SHP77 treated with DMSO at 0.1 percent for 48 hours (cell line): ENCODE measurements at regions not wholly inside any gene's neighbourhood (a gene's known extent, or its start where the extent isn't known, plus 50 kb on each side); places are given as distances from the start of the nearest gene placed in this dataset.
"Not testable (repeated sequence)": the region's sequence is repeated elsewhere in the genome, so short reads cannot be mapped to it uniquely, and the experiment has no call there.

Experiments used
- DNase-seq: peaks from one replicate; lab custom pipeline; 2025; lab: John Stamatoyannopoulos, UW

DNA sequence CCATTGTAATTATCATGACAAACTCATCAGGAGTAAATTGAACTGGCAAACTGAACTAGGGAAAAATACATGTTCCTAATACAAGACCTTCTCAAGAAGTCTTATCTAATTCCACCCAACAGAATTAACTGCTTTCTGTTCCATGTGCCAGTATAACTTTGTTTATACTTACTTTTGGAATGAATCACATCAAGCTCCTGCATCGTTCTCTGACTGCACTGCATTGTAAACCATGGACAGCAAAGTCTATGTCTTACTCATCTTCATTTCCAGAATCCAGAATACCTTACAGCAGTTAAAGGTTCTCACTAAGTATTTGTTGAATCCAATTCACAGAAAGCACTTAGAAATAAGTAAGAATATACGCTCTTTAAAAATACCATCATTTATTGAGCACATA is 102.8 kb downstream of the PLK2 start:
- DNase-seq = no peak

DNA sequence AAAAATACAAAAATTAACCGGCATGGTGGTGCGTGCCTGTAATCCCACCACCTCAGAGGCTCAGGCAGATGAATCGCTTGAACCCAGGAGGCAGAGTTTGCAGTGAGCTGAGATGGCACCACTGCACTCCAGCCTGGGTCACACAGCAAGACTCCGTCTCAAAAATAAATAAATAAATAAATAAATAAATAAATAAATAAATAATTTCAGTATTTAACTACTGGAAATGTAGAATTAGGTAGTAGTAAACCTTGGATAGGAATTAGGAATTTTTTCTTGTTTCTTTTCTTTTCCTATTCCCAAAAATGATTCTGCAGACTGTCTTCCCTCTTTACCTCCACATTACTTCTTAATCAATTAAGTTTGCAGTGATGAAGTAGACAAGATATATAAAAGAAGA is 103.2 kb downstream of the PLK2 start:
- DNase-seq = no peak

DNA sequence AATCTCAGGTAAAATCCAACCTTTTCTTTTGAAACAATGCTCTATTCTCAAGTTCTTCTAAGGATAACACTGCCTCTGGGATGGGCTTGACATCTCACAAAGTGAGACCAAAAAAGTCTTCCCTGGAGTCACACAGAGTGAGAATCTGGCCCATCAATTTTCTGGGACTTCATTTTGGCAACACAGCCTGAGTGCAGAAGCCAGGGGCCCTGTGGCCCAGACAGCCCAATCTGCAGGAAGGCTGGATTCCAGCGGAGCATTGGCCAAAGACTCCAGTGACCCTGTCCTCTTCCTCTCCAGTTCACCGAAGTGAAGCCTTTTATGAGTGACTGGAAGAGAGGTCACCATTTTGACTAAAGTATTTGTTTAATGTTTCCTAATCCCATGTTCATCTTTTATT is 105.1 kb downstream of the PLK2 start:
- DNase-seq = no peak

DNA sequence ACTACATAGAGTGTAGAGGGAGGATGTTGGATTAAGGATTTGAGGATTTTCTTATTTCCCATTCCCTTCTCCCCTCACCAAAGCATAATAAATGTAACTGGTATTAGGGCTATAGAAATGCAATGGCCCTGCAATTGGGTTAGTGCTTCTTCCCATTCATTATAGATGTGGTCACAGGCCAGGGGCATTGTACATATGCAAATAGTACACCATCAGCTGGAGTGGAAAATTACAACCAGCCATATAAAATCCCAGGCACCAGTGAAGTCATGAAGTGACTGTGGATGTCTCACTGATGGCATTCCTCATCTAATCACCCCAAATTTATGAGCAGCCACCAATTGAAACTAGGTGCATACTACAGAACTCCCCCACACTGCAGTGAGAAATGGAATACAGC is 105.9 kb downstream of the PLK2 start:
- no peak for DNase-seq

DNA sequence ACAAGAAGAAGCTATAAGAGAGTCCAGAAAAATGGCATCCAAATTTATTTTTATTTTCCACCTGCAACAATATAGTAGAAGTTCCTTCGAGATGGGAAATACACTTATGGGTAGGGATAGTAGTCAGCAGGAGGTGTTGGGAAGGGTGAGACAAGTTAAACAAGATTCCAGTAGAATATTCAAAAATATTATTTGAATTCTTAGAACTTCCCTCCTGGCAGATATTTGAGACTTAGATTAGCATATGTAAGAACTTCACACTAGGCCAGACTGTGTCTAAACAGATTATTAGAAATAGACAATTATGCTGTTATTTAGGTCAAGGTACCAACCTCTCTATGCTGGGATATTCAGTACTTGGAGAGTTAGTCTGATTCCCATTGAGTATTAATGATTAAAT is 108.7 kb downstream of the PLK2 start:
- no peak for DNase-seq

DNA sequence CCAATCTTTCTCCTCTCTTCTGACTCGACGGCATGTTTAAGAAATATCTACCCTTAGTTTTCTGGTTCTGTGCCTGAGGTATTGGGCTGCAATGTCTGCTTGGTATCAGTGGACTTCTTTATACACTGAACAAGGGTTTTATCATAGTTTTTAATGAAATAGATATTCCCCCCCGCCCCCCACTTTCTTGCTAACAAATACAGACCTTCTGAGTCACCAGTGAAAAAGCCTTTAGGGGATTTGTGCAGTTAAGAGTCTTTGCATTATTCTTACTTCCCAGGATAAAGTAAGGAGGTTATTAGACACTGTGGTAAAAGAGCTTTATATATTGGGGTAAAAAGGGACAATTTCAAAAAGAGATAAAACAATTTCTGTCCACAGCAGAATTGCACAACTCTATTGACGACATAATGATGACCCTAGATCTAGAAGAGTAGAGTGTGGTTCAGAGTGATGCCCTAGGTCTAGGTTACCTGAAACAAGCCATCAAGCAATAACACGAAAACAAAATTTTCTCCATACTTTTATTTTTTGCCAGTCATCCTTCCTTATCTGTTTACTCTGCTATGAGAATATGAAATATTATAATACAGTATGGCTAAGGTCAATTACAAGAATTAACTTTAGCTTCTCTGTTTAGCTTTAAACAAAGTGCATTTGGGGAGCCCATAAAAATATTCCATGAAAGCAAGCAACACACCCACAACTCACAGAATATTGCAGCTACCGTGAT is 110.7 kb downstream of the PLK2 start:
- no peak for DNase-seq

DNA sequence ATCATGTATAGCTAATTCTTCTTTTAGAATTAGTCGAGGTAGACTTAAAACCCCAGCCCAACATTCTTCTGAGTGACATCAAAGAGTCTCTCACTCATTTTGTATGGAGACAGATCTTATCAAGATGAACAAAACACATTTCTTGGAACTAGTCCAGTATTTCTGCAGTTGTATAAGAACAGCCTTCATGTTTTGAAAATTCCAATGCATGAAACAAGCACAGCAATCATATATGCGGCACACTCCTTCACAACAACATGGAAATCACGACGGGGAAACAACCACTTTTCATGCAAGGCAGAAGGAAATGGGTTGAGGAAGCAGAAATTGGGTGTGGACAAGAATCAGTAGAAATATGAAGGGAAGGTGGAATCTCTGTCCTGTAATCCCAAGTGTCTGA is 113.8 kb downstream of the PLK2 start:
- no peak for DNase-seq

DNA sequence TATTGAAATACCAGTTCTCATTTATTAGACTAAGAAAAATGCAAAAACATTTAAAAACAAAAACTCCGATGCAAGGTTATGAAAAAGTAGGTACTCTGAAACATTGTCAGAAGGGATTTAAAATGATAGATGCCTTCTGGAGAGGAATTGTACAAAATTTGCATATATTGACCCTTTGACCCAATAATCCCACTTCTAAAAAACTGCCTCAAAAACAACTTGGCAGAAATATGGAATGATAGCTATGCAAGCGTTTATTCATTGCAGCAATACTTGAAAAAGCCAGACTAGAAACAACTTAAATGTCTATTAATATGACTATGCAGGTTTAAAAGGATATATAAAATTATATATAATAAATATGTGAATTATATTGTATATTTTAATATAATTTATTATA is 118.4 kb downstream of the PLK2 start:
- no peak for DNase-seq

DNA sequence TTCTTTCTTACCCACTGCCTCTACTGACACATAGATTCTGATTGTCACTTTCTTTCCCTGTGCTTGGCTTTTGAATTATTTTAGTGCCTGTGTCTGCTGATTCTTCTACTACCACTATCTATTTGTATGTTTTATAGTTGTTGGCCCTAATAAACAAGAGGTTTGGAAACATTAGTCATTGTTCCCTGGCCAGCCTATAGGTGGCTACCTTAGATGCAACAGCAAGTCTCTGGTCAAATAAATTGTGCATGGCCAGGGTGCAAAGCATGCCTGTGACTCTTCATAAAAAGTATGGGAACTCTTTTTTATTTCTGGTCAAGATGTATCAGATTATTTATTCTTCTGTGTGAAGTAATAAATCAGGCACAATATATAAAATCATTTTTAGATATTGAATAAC is 124.4 kb downstream of the PLK2 start:
- no peak for DNase-seq

DNA sequence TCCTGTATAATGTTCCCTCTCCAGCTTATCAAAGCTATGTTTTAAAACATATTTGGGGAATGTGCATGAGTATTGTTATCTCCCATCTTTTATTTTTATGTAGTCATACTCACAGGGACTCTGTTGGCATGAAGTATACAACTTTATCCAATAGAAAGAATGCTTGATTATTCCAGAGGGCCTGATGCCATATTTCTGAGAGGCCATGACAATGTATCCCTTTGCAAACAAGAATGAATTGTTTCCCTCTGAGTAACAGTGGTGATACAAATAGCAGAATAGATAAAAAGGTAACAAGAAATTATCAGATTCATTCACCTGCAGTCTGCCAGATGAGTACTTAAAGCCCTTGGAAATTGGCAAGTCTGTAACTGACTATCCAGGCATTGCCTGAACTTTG is 125.9 kb downstream of the PLK2 start:
- DNase-seq = no peak

DNA sequence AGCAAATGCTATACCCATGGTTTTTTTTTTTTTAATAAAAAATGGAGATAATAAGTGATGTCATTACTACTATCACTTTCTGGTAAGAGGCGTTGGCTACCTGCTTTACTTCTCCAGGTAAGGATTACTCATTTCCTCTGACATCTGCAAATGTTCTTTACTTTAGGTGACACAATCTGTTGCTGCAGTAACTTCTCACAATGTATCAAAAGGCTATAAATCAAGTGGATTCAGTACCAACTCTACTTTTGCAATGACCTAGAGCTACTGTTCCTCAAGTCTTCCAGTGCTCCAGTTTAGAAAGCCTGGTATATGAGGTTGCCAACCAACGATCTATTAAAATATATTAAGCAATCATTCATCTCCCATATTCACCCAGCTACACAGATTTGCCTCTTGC is 129.1 kb downstream of the PLK2 start:
- no peak for DNase-seq

DNA sequence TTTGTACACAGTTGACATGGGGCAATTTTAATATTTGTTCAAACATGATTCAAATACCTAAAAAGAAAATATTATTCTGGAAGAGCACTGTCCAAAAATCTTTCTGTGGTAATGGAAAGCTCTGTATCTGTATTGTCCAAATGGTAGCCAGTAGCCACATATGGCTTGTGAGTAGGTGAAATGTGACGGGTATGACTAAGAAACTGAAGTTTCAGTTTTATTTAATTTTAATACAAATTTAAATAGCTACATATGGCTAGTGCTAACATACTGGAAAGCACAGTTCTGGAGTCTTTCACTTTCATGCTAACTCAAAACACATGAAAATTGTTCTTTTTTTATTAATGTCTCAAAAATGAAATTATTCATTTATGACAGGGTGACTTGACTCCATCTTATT is 132.6 kb downstream of the PLK2 start:
- no peak for DNase-seq

DNA sequence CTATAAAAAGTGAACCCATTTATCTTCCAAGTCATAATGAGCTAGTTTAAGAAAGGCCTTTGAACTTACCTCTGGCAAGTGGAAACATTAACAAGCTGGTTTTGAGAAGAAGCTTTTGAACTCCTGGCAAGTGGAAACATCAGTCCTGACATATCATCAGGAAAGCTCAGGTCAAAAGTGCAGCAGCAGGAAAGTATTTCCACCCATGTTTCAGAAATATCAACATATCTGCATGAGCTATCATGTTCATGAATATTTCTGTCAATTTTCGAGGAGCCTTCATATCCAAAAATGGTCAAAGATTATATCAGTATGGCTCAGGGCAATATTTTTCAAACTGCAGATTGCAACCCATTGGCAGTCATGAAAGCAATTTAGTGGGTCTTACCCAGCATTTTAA is 133.9 kb downstream of the PLK2 start:
- no peak for DNase-seq

DNA sequence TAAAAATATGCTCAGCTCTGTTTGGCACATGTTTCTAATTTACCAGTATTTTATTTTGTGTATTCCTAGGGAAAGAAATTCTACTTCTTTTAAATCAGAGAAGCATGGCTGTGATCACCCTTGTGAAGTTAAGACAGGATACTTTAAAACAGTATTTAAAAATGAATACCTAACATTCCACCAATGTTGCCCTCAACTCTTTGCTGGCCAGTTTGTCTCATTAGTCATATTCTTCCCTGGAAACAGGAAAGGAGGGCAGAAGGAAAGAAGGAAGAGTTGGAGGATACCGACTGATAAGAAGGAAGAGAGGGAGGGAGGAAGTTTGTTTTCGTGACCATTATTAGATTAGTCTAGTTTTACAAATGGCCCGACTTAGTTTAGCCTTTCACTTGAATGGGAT is 137.4 kb downstream of the PLK2 start:
- DNase-seq = no peak

DNA sequence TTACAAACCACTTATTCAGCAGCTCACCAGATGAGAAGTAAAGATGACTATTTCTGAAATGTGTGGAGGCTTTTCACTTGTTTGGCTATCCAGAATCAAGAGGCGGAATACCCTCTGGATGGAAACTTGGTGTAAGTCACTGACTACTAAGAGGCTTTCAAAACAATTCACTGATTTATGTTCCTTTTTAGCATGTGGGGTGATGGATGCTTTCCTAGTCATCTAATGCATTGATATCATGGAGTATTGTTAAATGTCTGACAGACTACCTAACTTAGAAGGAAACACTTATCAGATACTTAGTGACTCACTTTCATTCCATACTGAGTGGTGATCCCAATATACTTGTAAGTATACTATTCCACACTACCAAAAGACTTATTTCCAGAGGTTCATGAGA is 141.4 kb downstream of the PLK2 start:
- no peak for DNase-seq

DNA sequence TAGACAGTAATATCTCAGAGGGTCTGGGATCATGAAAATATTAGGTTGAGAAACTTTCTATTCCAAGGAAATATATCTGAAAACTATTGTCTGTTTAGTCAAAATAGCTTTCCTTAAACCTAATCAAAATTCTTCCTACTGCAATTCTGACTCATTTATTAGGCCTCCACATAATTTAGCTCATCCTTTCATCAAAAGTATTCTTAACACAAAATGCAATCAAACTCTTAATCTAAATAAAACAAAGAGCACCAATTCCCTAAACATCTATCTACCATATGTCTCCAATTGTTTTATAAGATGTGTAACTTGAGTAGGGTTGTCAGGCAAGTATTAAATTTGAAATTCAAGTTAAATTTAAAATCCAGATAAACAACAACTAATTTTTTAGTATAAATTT is 142.1 kb downstream of the PLK2 start:
- no peak for DNase-seq

DNA sequence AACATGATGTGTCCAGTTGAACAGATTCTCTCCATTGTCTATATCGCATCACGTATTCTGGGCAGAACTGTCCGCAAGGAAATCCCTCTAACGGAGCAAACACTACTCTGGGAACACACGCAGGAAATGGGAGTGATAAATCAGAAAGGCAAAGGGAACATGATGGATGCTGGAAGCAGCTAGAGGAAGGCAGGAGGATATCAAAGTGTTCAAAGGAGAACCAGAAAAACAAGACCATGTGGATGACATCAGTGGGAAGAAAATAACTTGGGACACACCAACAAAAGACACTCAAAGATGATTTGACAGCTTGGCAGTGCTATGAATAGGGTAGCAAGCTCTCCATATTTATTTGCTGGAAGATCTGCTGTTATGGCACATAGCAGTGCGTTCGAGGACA is 142.9 kb downstream of the PLK2 start:
- peak; percentile 16 for DNase-seq

DNA sequence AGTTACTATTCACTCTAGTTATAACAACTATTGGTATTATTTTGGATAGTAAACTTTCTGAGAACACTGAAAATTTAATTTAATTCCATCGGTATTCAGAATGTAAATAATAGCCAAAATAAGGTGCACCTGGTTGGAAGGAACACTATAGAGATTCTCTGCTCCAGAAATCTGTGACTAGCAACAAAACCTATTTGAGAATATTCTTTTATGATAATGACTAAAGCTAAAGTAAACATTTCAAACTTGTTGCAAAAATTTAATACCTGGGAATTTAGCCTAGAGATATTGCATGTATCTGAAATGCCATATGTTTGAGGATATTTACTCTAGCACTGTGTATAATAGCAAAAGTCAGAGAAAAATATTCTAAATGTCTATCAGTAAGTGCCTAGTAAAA is 144.1 kb downstream of the PLK2 start:
- DNase-seq = no peak

DNA sequence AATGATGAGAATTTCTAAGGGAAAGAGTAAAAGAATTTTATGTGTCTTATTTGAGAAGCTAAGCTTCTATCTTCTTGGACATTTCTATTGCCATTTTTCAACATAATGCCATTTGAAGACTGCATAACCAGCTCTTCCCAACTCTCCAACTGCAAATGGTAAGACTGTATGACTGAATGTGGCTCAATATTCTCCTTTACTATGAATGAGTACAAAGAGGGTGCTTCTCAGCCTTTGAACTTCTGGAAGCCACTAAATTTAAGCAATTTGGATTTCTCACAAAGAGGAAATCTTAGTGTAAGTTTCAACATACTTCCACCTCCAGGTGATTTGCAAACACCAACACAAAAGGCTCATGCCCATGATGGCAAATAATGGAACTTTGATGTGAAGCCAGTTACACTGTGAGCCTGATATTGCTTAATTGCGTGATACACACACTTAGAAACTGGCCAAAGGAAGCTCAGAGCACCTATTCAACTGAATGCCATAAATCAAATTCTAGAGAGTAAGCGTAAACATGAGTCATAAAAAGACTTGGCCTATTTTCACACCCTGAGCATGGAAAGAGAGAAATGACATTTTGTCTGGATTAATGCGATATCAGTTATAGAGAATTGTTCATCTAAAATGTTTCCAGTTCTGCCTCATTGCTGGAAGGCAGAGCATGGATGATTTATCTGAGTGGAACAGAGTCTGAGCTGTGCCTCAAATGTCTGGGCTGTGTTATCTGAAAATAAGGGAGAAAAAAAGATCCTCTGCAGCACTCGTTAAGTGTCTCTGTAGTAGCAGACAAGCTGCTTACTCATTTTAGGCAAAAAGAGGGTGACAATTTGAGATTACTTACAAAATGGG is 145.3 kb downstream of the PLK2 start:
- DNase-seq = peak; percentile 56

DNA sequence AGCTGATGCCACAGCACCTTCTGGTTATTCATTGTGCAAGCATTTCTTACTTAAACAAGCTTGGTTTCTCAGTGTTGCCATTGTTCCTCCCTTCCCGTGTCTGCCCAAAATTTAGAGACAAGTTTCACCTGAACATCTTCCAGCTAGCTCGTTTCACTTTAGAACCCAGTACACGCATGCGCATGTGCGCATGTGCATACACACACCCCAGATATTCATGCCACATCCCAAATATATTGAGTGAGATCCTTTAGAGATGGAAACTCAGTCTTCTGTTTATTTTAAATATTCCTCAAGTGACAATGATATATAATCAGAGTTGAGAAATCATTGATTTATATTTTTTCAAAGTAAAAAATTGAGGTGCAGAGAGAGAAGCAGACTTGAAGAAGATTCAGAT is 147.6 kb downstream of the PLK2 start:
- DNase-seq = no peak

DNA sequence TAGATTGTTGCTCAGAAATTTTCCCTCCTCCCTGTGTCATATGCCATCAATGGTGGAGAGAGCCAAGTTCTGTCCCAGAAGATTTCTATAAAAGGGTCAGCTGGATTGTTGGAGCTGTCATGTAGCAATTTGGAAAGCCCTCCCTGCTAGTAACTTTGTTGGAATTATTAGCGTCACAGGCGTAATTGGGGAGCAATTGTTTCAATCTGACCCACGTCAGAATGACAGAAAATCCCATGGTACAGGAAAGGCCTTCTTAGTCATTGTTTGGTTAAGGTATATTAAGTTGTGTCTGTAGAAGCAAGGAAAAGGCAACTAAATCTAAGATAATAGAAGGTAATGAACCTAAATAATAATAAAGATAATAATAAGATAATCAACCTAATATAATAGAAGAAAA is 148.4 kb downstream of the PLK2 start:
- no peak for DNase-seq

DNA sequence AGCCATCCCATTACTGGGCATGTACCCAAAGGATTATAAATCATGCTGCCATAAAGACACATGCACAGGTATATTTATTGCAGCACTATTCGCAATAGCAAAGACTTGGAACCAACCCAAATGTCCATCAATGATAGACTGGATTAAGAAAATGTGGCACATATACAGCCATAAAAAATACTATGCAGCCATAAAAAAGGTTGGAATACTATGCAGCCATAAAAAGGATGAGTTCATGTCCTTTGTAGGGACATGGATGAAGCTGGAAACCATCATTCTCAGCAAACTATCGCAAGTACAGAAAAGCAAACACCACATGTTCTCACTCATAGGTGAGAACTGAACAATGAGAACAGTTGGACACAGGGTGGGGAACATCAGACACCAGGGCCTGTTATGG is 151.5 kb downstream of the PLK2 start:
- DNase-seq = not testable (repeated sequence)

DNA sequence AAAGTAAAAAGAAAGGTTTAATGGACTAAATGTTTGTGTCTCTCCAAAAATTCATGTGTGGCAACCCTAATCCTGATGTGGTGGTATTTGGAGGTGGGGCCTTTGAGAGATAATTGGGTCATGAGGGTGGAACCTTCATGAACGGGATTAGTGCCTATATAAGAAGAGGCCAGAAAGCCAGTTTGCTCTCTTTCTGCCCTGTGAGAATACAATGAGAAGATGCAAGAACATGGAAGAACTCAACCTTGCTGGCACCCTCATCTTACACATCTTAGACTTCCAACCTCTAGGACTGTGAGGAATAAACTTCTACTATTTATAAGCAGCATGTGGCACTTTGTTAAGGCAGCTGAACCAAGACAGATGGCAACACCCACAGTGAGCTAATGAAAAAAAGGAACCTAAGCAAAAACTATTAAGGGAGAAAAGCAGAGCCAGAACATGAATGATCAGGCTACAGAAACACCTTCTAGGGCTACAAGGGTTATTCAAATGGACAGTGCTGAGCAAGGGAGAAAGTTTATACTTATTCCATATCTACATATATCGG is 159.5 kb downstream of the PLK2 start:
- no peak for DNase-seq
